ENCODE measurements at regions not wholly inside any gene's neighbourhood (a gene's known extent, or its start where the extent isn't known, plus 50 kb on each side); places are given as distances from the start of the nearest gene placed in this dataset.

DNA sequence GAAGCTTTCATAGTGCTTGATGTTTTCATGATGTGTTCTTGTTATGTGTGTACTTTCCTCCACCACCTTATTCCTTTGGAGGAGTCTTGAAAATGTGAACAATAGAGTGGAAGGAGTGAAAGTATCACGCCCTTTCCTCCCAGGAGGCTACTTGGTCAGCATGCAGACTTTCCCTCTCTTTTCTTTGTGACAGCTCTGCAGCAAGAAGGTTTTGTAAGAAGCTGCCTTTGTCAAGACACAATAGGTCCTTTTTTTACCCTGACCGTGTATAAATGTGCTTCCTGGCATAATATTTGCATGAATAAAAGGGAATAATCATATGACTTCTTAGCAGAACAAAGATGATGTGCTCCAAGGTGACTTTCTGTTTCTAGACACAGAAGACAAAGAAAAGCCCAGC, 882.6 kb upstream of the SLITRK5 start:
- TF ChIP-seq, protein P1, sequence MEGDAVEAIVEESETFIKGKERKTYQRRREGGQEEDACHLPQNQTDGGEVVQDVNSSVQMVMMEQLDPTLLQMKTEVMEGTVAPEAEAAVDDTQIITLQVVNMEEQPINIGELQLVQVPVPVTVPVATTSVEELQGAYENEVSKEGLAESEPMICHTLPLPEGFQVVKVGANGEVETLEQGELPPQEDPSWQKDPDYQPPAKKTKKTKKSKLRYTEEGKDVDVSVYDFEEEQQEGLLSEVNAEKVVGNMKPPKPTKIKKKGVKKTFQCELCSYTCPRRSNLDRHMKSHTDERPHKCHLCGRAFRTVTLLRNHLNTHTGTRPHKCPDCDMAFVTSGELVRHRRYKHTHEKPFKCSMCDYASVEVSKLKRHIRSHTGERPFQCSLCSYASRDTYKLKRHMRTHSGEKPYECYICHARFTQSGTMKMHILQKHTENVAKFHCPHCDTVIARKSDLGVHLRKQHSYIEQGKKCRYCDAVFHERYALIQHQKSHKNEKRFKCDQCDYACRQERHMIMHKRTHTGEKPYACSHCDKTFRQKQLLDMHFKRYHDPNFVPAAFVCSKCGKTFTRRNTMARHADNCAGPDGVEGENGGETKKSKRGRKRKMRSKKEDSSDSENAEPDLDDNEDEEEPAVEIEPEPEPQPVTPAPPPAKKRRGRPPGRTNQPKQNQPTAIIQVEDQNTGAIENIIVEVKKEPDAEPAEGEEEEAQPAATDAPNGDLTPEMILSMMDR (IDR thresholded peaks at IDR 0.05; ENCODE audit: extremely low read depth in 1 of 2, insufficient read depth in 1 of 2, low read depth in 1 of 2, low read length in 2 of 2), result no peak
- TF ChIP-seq JUN (IDR thresholded peaks at IDR 0.05; ENCODE audit: borderline replicate concordance, insufficient read depth, insufficient read length, low read depth), result no peak
- TF ChIP-seq EZH2 (IDR thresholded peaks at IDR 0.05; ENCODE audit: borderline replicate concordance, low read depth, low read length, severe bottlenecking), result no peak
- TF ChIP-seq POLR2A (IDR thresholded peaks at IDR 0.05; ENCODE audit: low read depth, low read length), result no peak
- no peak for TF ChIP-seq POLR2AphosphoS5 (IDR thresholded peaks at IDR 0.05; ENCODE audit: insufficient read depth, low read depth, low read length)
- no peak for TF ChIP-seq MYC (IDR thresholded peaks at IDR 0.05; ENCODE audit: low read depth, low read length)
- TF ChIP-seq, protein P2, sequence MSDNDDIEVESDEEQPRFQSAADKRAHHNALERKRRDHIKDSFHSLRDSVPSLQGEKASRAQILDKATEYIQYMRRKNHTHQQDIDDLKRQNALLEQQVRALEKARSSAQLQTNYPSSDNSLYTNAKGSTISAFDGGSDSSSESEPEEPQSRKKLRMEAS (IDR thresholded peaks at IDR 0.05; ENCODE audit: insufficient read depth, insufficient read length), result no peak
- TF ChIP-seq GATA2 (IDR thresholded peaks at IDR 0.05; ENCODE audit: insufficient read depth, insufficient read length, low read depth, low read length), result no peak
- no peak for TF ChIP-seq FOS (IDR thresholded peaks at IDR 0.05; ENCODE audit: borderline replicate concordance, insufficient read depth, low read length)
